ENCODE measurements at regions not wholly inside any gene's neighbourhood (a gene's known extent, or its start where the extent isn't known, plus 50 kb on each side); places are given as distances from the start of the nearest gene placed in this dataset.

GRCh38 chr10:106500925-106501525, 663.5 kb downstream of the SORCS1 start:
- TF ChIP-seq EGR1 (IDR thresholded peaks at IDR 0.05; ENCODE audit: borderline replicate concordance, low read depth, low read length) (no peak), EZH2 (IDR thresholded peaks at IDR 0.05; ENCODE audit: low read depth, low read length, severe bottlenecking) (no peak), NRF1 (IDR thresholded peaks at IDR 0.05; ENCODE audit: low read depth, low read length) (no peak), EP300 (IDR thresholded peaks at IDR 0.05; ENCODE audit: borderline replicate concordance in 1 of 2, low read depth in 2 of 2, low read length in 2 of 2) (no peak), CHD2 (IDR thresholded peaks at IDR 0.05; ENCODE audit: low read length) (no peak), POLR2A (IDR thresholded peaks at IDR 0.05; ENCODE audit: control extremely low read depth in 1 of 2, low read depth in 2 of 2, low read length in 2 of 2) (no peak), TCF12 (IDR thresholded peaks at IDR 0.05; ENCODE audit: low read depth, low read length) (no peak)
